Pulmonary artery endothelial cell (primary cell): ENCODE measurements at regions not wholly inside any gene's neighbourhood (a gene's known extent, or its start where the extent isn't known, plus 50 kb on each side); places are given as distances from the start of the nearest gene placed in this dataset.

Experiments used
- DNase-seq: peaks from one replicate; pipeline ENCODE4 v3.0.0-alpha.2; 2011; ENCODE audit warnings: low read depth, low spot score

GRCh38 chr20:1712634-1713624 is 55.4 kb upstream of the SIRPG start:
- no peak for DNase-seq

GRCh38 chr20:1711826-1712601 is 54.4 kb upstream of the SIRPG start:
- DNase-seq, result no peak

DNA sequence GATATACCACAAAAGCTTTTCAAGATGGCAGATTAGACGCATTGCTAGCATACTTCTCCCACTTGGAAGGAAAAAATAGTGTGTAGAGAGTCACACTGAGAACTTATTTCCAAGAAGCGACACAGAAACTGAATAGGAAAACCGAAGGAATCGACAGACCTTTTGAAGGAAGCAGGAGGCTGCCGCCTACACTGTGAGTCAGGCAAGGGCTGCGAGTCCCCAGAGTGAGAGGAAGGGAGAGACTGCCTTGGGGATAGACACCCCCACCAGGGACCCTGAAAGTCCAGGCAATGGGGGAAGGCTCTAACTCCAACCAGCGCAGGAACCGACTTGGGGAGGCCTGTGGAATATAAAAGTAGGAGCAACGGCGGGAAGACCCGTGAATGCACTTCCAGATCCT is 53.7 kb upstream of the SIRPG start:
- DNase-seq, result no peak

- DNase-seq, result no peak
These were observed 52.9 kb upstream of the SIRPG start for GRCh38 chr20:1710484-1710883.

DNA sequence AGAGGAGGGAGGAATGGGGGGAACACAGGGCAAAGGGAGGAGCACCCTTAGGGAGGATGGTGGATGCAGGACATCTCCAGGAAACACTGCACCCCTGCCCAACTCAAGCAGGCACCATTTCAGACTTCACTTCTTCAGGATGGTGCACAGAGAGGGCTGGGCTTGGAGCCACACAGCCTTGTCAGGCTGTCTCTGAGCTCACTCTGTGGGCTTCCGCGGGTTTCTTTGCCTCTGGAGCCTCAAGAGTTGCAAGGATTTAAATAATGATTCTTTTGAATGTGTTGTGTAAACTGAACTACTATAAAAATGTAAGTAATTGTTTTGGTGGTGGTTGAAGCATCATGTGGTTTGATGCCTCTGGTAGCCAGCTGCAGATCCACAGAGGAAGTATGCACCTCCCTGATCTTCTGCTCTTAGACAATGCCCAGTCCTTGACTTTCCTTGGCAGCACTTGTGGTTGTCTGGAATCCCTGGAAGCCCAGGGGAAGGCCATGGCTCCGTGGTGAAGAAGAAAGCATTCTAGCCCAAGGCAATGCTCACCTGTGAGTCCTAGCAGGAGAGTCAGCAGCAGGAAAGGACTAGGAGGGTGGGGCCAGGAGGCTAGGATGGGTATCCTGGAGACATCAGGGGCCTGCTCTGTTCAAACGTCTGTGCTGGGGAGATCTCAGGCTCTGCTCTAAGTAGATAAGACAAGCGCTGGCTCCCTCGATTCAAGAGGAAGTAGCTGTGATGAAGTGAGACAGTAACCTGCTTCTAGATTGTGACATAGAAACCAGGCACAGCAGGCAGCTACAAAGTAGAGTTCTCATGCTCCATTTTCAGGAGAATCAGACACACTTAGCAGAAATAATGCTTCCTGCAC is 50.2 kb upstream of the SIRPG start:
- DNase-seq, result no peak
